Omental fat pad (tissue), 3 donors: ENCODE measurements at regions not wholly inside any gene's neighbourhood (a gene's known extent, or its start where the extent isn't known, plus 50 kb on each side); places are given as distances from the start of the nearest gene placed in this dataset.

Experiments used
- ATAC-seq: fragments of 150-250 bp; one replicate; pipeline ENCODE4 v1.9.1; 2016; ENCODE audit warnings: mild to moderate bottlenecking, moderate library complexity; ENCODE audit not compliant: low FRiP score
- DNase-seq: peaks from one replicate; pipeline ENCODE4 v3.0.0-alpha.2; 2019; ENCODE audit warnings: low spot score
- TF ChIP-seq, protein P1 (sequence below), 3 donors: fragments of 450-650 bp; IDR thresholded peaks; one replicate each; pipeline ENCODE4 v1.5.1; 2016 to 2017; ENCODE audit warnings: antibody characterized with exemption in 3 of 3, mild to moderate bottlenecking in 3 of 3, moderate library complexity in 2 of 3

DNA sequence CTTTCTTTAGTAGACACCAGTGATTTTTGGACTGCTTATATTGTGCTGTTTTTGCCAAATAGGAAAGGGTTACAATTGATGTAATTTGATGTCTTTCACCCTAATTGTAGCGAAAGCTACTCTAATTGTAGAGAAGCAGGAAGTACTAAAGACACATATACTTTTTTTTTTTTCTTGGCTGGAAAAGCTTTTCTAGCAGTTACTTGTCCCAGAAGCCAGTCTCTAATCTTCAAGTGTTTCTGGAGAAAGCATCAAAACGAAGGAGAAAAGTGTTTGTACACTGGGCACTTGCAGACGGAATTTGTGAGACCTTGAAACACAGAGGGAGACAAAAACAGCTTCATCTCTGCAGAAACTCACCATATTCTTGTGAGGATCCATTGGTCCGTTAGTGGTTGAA, 616.5 kb upstream of the LCORL start:
- ATAC-seq, result no peak

DNA sequence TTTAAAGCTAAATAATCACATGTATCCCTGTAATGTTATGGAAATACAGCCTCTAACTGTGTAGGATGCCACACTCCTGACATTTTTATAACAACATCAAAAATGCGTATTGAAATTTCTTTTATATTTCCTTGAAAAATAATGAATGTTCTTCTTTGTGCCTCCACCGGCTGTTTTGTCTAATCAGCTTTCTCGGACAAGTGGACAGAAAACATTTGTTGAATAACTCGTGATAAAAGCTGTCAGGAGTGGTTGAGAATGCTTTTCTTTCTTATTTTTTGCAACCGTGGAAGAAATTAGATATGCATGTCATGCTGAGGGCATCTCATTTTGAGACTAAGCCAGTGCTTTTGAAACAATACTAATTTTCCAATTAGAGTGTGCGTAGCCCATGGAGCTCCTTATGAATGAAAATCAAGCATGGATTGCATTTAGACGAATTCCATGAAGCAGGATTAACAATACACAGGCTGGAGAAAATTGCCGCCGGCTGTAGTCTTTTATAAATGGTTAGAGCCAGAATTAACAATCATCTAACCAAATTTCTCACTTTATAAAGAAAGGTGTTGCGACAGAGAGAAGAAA, 614.5 kb upstream of the LCORL start:
- DNase-seq, result no peak
- TF ChIP-seq, protein P1, sequence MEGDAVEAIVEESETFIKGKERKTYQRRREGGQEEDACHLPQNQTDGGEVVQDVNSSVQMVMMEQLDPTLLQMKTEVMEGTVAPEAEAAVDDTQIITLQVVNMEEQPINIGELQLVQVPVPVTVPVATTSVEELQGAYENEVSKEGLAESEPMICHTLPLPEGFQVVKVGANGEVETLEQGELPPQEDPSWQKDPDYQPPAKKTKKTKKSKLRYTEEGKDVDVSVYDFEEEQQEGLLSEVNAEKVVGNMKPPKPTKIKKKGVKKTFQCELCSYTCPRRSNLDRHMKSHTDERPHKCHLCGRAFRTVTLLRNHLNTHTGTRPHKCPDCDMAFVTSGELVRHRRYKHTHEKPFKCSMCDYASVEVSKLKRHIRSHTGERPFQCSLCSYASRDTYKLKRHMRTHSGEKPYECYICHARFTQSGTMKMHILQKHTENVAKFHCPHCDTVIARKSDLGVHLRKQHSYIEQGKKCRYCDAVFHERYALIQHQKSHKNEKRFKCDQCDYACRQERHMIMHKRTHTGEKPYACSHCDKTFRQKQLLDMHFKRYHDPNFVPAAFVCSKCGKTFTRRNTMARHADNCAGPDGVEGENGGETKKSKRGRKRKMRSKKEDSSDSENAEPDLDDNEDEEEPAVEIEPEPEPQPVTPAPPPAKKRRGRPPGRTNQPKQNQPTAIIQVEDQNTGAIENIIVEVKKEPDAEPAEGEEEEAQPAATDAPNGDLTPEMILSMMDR (IDR thresholded peaks at IDR 0.05), result no peak
- ATAC-seq, result no peak

More for the DNA sequence above, 616.5 kb upstream of the LCORL start:
- no peak for DNase-seq
- TF ChIP-seq, protein P1 (IDR thresholded peaks at IDR 0.05), result no peak

DNA sequence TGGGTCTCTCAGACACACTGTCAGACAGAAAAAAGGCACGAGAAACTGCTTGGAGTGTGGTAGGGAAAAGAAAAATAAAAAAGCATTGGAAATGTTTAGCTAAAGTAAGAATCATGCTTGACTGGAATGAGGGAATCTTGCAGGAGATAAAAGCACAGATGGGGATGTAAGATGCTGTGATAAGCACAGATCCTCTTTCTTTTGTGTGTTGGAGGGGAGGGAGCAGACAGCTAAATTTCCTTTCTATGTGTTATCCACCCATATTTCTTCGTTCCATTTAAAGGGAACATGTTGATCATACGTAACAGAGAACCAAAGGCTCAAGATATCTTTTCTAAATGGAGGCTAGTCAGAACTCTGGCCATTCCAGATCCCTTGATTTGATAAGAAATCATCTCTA, 614.0 kb upstream of the LCORL start:
- TF ChIP-seq, protein P1 (IDR thresholded peaks at IDR 0.05), result no peak
- ATAC-seq, result no peak
- no peak for DNase-seq

DNA sequence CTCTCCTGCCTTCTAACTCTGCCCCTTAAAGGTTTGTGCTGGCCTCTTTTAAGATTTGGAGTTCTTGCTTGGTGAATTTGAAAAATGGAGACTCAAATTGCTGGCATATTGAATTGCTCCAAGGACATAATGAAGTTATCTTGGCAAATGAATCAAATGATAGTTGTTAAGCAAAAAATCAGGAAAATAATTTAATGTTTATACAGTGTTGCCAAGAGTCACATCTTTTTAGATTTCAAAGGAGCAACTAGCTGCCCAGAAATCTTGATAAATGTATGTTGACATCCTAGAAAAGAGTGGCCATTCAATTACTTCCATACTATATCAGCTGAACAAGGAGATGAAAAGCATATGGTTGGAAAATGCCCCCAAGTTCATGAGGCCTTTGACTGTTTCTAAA, 610.0 kb upstream of the LCORL start:
- no peak for DNase-seq
- TF ChIP-seq, protein P1 (IDR thresholded peaks at IDR 0.05), result no peak
- ATAC-seq, result no peak

DNA sequence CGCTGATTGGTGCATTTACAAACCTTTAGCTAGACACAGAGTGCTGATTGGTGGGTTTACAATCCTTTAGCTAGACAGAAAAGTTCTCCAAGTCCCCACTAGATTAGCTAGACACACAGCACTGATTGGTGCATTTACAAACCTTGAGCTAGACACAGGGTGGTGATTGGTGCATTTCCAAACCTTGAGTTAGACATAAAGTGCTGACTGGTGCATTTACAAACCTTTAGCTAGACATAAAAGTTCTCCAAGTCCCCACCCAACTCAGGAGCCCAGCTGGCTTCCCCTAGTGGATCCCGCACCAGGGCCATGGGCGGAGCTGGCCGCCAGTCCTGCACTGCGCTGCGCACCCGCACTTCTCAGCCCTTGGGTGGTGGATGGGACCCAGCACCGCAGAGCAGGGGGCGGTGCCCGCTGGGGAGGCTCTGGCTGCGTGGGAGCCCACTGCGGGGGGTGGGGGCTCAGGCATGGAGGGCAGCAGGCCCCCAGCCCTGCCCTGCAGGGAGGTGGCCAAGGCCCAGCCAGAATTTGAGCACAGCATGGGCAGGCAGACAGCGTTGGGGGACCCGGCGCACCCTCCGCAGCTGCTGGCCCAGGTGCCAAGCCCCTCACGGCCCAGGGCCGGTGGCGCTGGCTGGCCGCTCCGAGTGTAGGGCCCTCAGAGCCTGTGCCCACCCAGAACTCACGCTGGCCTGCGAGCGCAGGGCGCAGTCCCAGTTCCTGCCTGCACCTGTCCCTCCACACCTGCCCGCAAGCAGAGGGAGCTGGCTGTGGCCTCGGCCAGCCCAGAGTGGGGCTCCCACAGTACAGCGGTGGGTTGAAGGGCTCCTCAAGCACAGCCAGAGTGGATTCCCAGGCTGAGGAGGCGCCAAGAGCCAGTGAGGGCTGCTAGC, 608.9 kb upstream of the LCORL start:
- TF ChIP-seq, protein P1 (IDR thresholded peaks at IDR 0.05), result no peak
- DNase-seq, result no peak
- no peak for ATAC-seq

DNA sequence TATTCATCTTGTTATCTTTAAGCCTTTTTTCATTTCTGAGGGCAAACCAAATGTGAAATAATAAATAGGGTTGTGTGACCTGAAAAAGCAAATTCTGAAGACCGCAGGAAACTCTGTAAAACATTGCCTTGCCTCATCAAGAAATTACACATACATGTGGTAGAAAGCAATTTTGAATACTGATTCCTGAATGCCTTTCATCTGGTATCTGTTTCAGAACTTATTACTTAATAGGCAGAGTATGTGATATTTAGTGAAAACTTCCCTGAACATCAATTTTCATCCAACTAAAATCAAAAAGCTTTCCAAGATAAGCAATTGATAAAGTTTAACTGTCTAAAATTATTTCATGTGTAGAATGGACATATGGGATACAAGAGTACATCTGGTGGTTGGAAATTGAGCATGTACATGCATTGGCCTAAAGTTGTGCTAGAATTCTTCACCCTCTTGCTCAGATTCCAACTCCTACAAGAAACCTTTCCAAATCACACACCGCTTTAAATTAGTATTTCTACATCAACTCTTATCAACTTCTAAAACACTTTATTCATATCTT, 606.0 kb upstream of the LCORL start:
- no peak for DNase-seq
- ATAC-seq, result no peak
- TF ChIP-seq, protein P1 (IDR thresholded peaks at IDR 0.05), result no peak
